Hepatic stellate cell (primary cell): ENCODE measurements at regions not wholly inside any gene's neighbourhood (a gene's known extent, or its start where the extent isn't known, plus 50 kb on each side); places are given as distances from the start of the nearest gene placed in this dataset.
A peak's percentile ranks its signal among the peaks of the same experiment; 100 is the strongest.
"Not testable (repeated sequence)": the region's sequence is repeated elsewhere in the genome, so short reads cannot be mapped to it uniquely, and the experiment has no call there.

Experiments used
- DNase-seq: peaks from one replicate; pipeline ENCODE4 v3.0.0; 2011; ENCODE audit warnings: low spot score

- DNase-seq = no peak
Measured at GRCh38 chr2:186381573-186381972, 104.5 kb upstream of the ZC3H15 start.

GRCh38 chr2:186382932-186383331 is 103.1 kb upstream of the ZC3H15 start:
- no peak for DNase-seq

GRCh38 chr2:186384226-186384625 is 101.8 kb upstream of the ZC3H15 start:
- DNase-seq = no peak

- not testable (repeated sequence) for DNase-seq
Measured at GRCh38 chr2:186385638-186386201, 100.3 kb upstream of the ZC3H15 start.

- no peak for DNase-seq
Measured at GRCh38 chr2:186399082-186399644, 86.9 kb upstream of the ZC3H15 start.

- no peak for DNase-seq
Measured at GRCh38 chr2:186405842-186406241, 80.2 kb upstream of the ZC3H15 start.

- no peak for DNase-seq
Measured at GRCh38 chr2:186407611-186408010, 78.4 kb upstream of the ZC3H15 start.

- no peak for DNase-seq
Measured at GRCh38 chr2:186410802-186411201, 75.3 kb upstream of the ZC3H15 start.

- DNase-seq = peak; percentile 51
Measured at GRCh38 chr2:186422226-186422625, 63.8 kb upstream of the ZC3H15 start.

- no peak for DNase-seq
Measured at GRCh38 chr2:186423481-186423880, 62.6 kb upstream of the ZC3H15 start.

- no peak for DNase-seq
Measured at GRCh38 chr2:186424265-186424664, 61.8 kb upstream of the ZC3H15 start.

- no peak for DNase-seq
Measured at GRCh38 chr2:186425576-186425975, 60.5 kb upstream of the ZC3H15 start.

- no peak for DNase-seq
Measured at GRCh38 chr2:186426153-186427016, 59.7 kb upstream of the ZC3H15 start.

GRCh38 chr2:186427017-186427350 is 59.1 kb upstream of the ZC3H15 start:
- DNase-seq = not testable (repeated sequence)

- DNase-seq = no peak
Measured at GRCh38 chr2:186427970-186428369, 58.1 kb upstream of the ZC3H15 start.

GRCh38 chr2:186429104-186429503 is 57.0 kb upstream of the ZC3H15 start:
- no peak for DNase-seq

GRCh38 chr2:186431306-186431705 is 54.8 kb upstream of the ZC3H15 start:
- no peak for DNase-seq

- DNase-seq = no peak
Measured at GRCh38 chr2:186433040-186433439, 53.0 kb upstream of the ZC3H15 start.

GRCh38 chr2:186433777-186434432 is 52.2 kb upstream of the ZC3H15 start:
- no peak for DNase-seq
